Sigmoid colon (tissue), 6 donors: ENCODE measurements at regions not wholly inside any gene's neighbourhood (a gene's known extent, or its start where the extent isn't known, plus 50 kb on each side); places are given as distances from the start of the nearest gene placed in this dataset.

Experiments used
- DNase-seq: peaks from one replicate; pipeline ENCODE4 v3.0.0-alpha.2; 2019
- H3K27ac ChIP-seq, 4 donors: fragments of 200-600 bp; sonication (generic); one replicate each; pipeline ENCODE4 v1.5.1; 2016 to 2019; ENCODE audit warnings: mild to moderate bottlenecking in 1 of 4
- H3K27me3 ChIP-seq, 3 donors: fragments of 200-600 bp; sonication (generic); one replicate each; pipeline ENCODE4 v1.5.1; 2019; ENCODE audit warnings: mild to moderate bottlenecking in 1 of 3
- H3K36me3 ChIP-seq, 4 donors: fragments of 200-600 bp; sonication (generic); one replicate each; pipeline ENCODE4 v1.5.1; 2016 to 2019
- H3K4me1 ChIP-seq, 4 donors: fragments of 200-600 bp; sonication (generic); one replicate each; pipeline ENCODE4 v1.5.1; 2017 to 2019
- H3K4me3 ChIP-seq, 4 donors: fragments of 200-600 bp; sonication (generic); one replicate each; pipeline ENCODE4 v1.5.1; 2017 to 2019; ENCODE audit warnings: mild to moderate bottlenecking in 2 of 4, moderate library complexity in 1 of 4
- H3K9me3 ChIP-seq, 4 donors: fragments of 200-600 bp in 3 of 4; sonication (generic) in 3 of 4; one replicate each; pipeline versions ENCODE4 v1.5.1 to v1.6.1; 2013 to 2019
- CTCF ChIP-seq, 4 experiments: fragments of 450-650 bp in 3 of 4; fragments of 200-600 bp in 1 of 4; IDR thresholded peaks; one replicate each; pipeline ENCODE4 v1.5.1; 2016 to 2019; ENCODE audit warnings: antibody characterized with exemption in 4 of 4, mild to moderate bottlenecking in 3 of 4, moderate library complexity in 2 of 4
- EP300 ChIP-seq, 4 donors: sonication (generic); formaldehyde crosslinking; IDR thresholded peaks; one replicate each; pipeline ENCODE4 v1.6.1; 2017; ENCODE audit warnings: antibody characterized with exemption in 4 of 4
- POLR2A ChIP-seq, 2 donors: fragments of 450-650 bp; IDR thresholded peaks; one replicate each; pipeline ENCODE4 v1.6.1; 2016; ENCODE audit warnings: antibody characterized with exemption in 2 of 2, mild to moderate bottlenecking in 2 of 2, moderate library complexity in 2 of 2
- POLR2AphosphoS5 ChIP-seq, 4 donors: sonication (generic); formaldehyde crosslinking; IDR thresholded peaks; one replicate each; pipeline ENCODE4 v1.6.1; 2017; ENCODE audit warnings: antibody characterized with exemption in 4 of 4
- WGBS, 2 donors: extraction: QIAGEN DNeasy Blood & Tissue Kit; methylation state at CpG; one replicate each; pipeline ENCODE4 v1.1.7; 2013; 5-methylcytosine and 5-hydroxymethylcytosine counted together
- intact Hi-C: fragments of 100-400 bp; cut with DNase I; formaldehyde crosslinking; loops from one replicate; pipeline ENCODE4 v1.15.1; 2023
- donor health status: healthy with polysubstance abuse.
- donor health status: healthy.

- no peaks in the 10 kb centered on the region for H3K27me3 ChIP-seq
- intact Hi-C loops, result no loop called here
- 73 to 74% methylated on average over 3 of the region's 3 CpGs for WGBS, 2 donors
- no peak for DNase-seq
- H3K9me3 ChIP-seq, result no peaks in the 10 kb centered on the region
- H3K4me3 ChIP-seq, result no peak overlapping the region
- TF ChIP-seq POLR2AphosphoS5 (IDR thresholded peaks at IDR 0.05) (no peak), EP300 (IDR thresholded peaks at IDR 0.05) (no peak), POLR2A (IDR thresholded peaks at IDR 0.05) (no peak), CTCF (IDR thresholded peaks at IDR 0.05) (no peak)
- H3K36me3 ChIP-seq, result no peaks in the 10 kb centered on the region
- H3K4me1 ChIP-seq, result no peaks in the 10 kb centered on the region
- H3K27ac ChIP-seq, result no peak overlapping the region
These were observed 389.7 kb downstream of the OMA1 start for GRCh38 chr1:58156831-58157230.

GRCh38 chr1:58156124-58156468 lies 390.4 kb downstream of the OMA1 start:
- DNase-seq, result no peak
- Histone ChIP-seq H3K36me3 (no peaks in the 10 kb centered on the region), H3K4me1 (no peaks in the 10 kb centered on the region), H3K27me3 (no peaks in the 10 kb centered on the region), H3K27ac (no peak overlapping the region), H3K9me3 (no peaks in the 10 kb centered on the region), H3K4me3 (no peak overlapping the region)
- TF ChIP-seq POLR2A (IDR thresholded peaks at IDR 0.05) (no peak), POLR2AphosphoS5 (IDR thresholded peaks at IDR 0.05) (no peak), EP300 (IDR thresholded peaks at IDR 0.05) (no peak), CTCF (IDR thresholded peaks at IDR 0.05) (no peak)
- 93 to 95% methylated on average over 1 of the region's 1 CpG for whole genome bisulfite sequencing, 2 donors
- intact Hi-C loops, result no loop called here

- H3K9me3 ChIP-seq, result no peaks in the 10 kb centered on the region
- no peaks in the 10 kb centered on the region for H3K27me3 ChIP-seq
- no peak overlapping the region for H3K27ac ChIP-seq
- no peaks in the 10 kb centered on the region for H3K36me3 ChIP-seq
- 72 to 77% methylated on average over 7 of the region's 7 CpGs for WGBS, 2 donors
- no peaks in the 10 kb centered on the region for H3K4me1 ChIP-seq
- TF ChIP-seq POLR2A (IDR thresholded peaks at IDR 0.05) (no peak), CTCF (IDR thresholded peaks at IDR 0.05) (no peak), POLR2AphosphoS5 (IDR thresholded peaks at IDR 0.05) (no peak), EP300 (IDR thresholded peaks at IDR 0.05) (no peak)
- no peak for DNase-seq
- intact Hi-C loops, result no loop called here
- H3K4me3 ChIP-seq, result no peak overlapping the region
These were observed 391.0 kb downstream of the OMA1 start for GRCh38 chr1:58155418-58156123.

GRCh38 chr1:58154256-58154655 lies 392.3 kb downstream of the OMA1 start:
- WGBS, 2 donors, result 76 to 89% methylated on average over 2 of the region's 2 CpGs
- H3K9me3 ChIP-seq, result no peaks in the 10 kb centered on the region
- intact Hi-C loops, result no loop called here
- no peaks in the 10 kb centered on the region for H3K36me3 ChIP-seq
- no peak overlapping the region for H3K27ac ChIP-seq
- H3K4me1 ChIP-seq, result no peaks in the 10 kb centered on the region
- no peaks in the 10 kb centered on the region for H3K27me3 ChIP-seq
- no peak for TF ChIP-seq EP300 (IDR thresholded peaks at IDR 0.05)
- no peak for TF ChIP-seq CTCF (IDR thresholded peaks at IDR 0.05)
- TF ChIP-seq POLR2AphosphoS5 (IDR thresholded peaks at IDR 0.05), result no peak
- no peak for TF ChIP-seq POLR2A (IDR thresholded peaks at IDR 0.05)
- no peak for DNase-seq
- H3K4me3 ChIP-seq, result no peak overlapping the region

GRCh38 chr1:58152697-58153096 lies 393.8 kb downstream of the OMA1 start:
- Histone ChIP-seq H3K4me1 (no peaks in the 10 kb centered on the region), H3K27ac (no peak overlapping the region), H3K27me3 (no peaks in the 10 kb centered on the region), H3K36me3 (no peaks in the 10 kb centered on the region), H3K4me3 (no peak overlapping the region), H3K9me3 (no peaks in the 10 kb centered on the region)
- 87 to 88% methylated on average over 3 of the region's 3 CpGs for WGBS, 2 donors
- TF ChIP-seq EP300 (IDR thresholded peaks at IDR 0.05), result no peak
- TF ChIP-seq CTCF (IDR thresholded peaks at IDR 0.05), result no peak
- no peak for TF ChIP-seq POLR2A (IDR thresholded peaks at IDR 0.05)
- no peak for TF ChIP-seq POLR2AphosphoS5 (IDR thresholded peaks at IDR 0.05)
- intact Hi-C loops, result no loop called here
- no peak for DNase-seq
